OCI-LY7 (cell line): ENCODE measurements at regions not wholly inside any gene's neighbourhood (a gene's known extent, or its start where the extent isn't known, plus 50 kb on each side); places are given as distances from the start of the nearest gene placed in this dataset.

ENCODE experiments used
- BruUV-seq: library from RNA; stranded (reverse); fragments of 400-500 nt; replicated peaks from 2 replicates; lab custom pipeline; 2021; lab: Mats Ljungman, UMichigan
- CTCF ChIA-PET: fragments of 300-600 bp; sonication (Branson Sonifier 250); formaldehyde crosslinking; loops from one replicate; lab custom pipeline; 2022; ENCODE audit warnings: antibody characterized with exemption; ENCODE audit not compliant: unreplicated experiment; lab: Charles Lee
- POLR2A ChIA-PET: fragments of 300-600 bp; sonication (Branson Sonifier 250); formaldehyde crosslinking; loops from one replicate; lab custom pipeline; 2022; ENCODE audit warnings: antibody characterized with exemption; lab: Charles Lee
- DNase-seq: peaks from one replicate; pipeline ENCODE4 v3.0.0-alpha.2; 2015; ENCODE audit warnings: low spot score
- H2AFZ ChIP-seq: fragments of 200-600 bp; sonication (generic), shearing (Covaris generic); 2 replicates; pipeline ENCODE4 v1.6.1; 2014; ENCODE audit warnings: mild to moderate bottlenecking, antibody characterized with exemption, low read length, moderate library complexity
- H3K27ac ChIP-seq: fragments of 200-600 bp; sonication (generic); 2 replicates; pipeline ENCODE4 v1.5.1; 2014; ENCODE audit warnings: mixed run types, low read depth, mild to moderate bottlenecking, moderate library complexity, low read length, inconsistent platforms; ENCODE audit not compliant: poor library complexity, severe bottlenecking
- H3K36me3 ChIP-seq: fragments of 200-600 bp; sonication (generic); 2 replicates; pipeline ENCODE4 v1.6.1; 2014; ENCODE audit warnings: mild to moderate bottlenecking, antibody characterized with exemption, low read length, moderate library complexity, mixed read lengths; ENCODE audit not compliant: insufficient read depth
- H3K4me1 ChIP-seq: fragments of 200-600 bp; sonication (generic); 2 replicates; pipeline ENCODE4 v1.5.1; 2014; ENCODE audit warnings: mild to moderate bottlenecking, low read length; ENCODE audit not compliant: insufficient read depth, poor library complexity, severe bottlenecking
- H3K4me2 ChIP-seq: fragments of 200-600 bp; sonication (generic); 2 replicates; pipeline ENCODE4 v1.6.1; 2014; ENCODE audit warnings: mild to moderate bottlenecking, low read length
- H3K4me3 ChIP-seq: fragments of 200-600 bp; sonication (generic); 2 replicates; pipeline ENCODE4 v1.5.1; 2014; ENCODE audit warnings: mild to moderate bottlenecking, low read depth, low read length; ENCODE audit not compliant: poor library complexity, severe bottlenecking
- H3K79me2 ChIP-seq: fragments of 200-600 bp; sonication (generic); 2 replicates; pipeline ENCODE4 v1.6.1; 2016; ENCODE audit warnings: low read depth, mild to moderate bottlenecking, low read length, moderate library complexity, mixed read lengths; ENCODE audit not compliant: insufficient read depth
- H3K9me2 ChIP-seq: fragments of 200-600 bp; sonication (generic); 2 replicates; pipeline ENCODE4 v1.6.1; 2016; ENCODE audit warnings: mild to moderate bottlenecking, low read length, mixed read lengths; ENCODE audit not compliant: insufficient read depth
- H3K9me3 ChIP-seq: fragments of 200-600 bp; sonication (generic); 2 replicates; pipeline ENCODE4 v1.6.1; 2014; ENCODE audit warnings: mild to moderate bottlenecking, mixed run types, low read length, mixed read lengths
- H4K20me1 ChIP-seq: fragments of 200-600 bp; sonication (generic); 2 replicates; pipeline ENCODE4 v1.6.1; 2014; ENCODE audit warnings: mild to moderate bottlenecking, antibody characterized with exemption, low read length, moderate library complexity, mixed read lengths; ENCODE audit not compliant: insufficient read depth
- EZH2phosphoT487 ChIP-seq: fragments of 200-600 bp; sonication (generic); IDR thresholded peaks from 2 replicates; pipeline ENCODE4 v1.6.1; 2018; ENCODE audit warnings: low read depth, borderline replicate concordance, mild to moderate bottlenecking, mixed run types, antibody characterized with exemption, low read length, moderate library complexity, mixed read lengths
- intact Hi-C: fragments of 100-400 bp; cut with micrococcal nuclease; formaldehyde crosslinking; loops from one replicate; pipeline ENCODE4 v1.10.0; 2022; ENCODE audit not compliant: unreplicated experiment
- TF ChIP-seq, protein P1 (sequence below): fragments of 200-600 bp; sonication (generic); conservative IDR thresholded peaks from 2 replicates; pipeline ENCODE4 v1.5.1; 2014; ENCODE audit warnings: mild to moderate bottlenecking, antibody characterized with exemption, low read length, moderate library complexity, mixed read lengths

DNA sequence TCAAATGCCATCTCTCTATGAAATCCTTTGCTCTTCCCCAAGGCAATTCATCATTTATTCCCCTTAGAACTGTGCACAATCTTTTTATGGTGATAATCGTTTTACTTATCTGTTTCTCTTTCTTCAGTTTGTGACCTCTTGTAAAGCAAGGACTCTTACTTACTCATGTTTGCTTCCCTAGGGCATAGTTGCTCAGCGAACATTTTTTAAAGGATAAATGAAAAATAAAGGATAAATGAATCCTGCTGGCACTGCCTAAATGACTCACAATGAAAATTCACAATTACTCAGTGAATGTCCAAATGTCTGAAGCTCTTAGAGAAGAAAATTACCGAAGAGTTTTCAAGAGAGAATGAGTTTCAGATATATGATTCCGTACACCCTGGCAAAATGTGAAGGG, 671.7 kb downstream of the CDH11 start:
- H3K27ac ChIP-seq = no peak overlapping the region
- intact Hi-C loops = no loop called here
- TF ChIP-seq, protein P1, sequence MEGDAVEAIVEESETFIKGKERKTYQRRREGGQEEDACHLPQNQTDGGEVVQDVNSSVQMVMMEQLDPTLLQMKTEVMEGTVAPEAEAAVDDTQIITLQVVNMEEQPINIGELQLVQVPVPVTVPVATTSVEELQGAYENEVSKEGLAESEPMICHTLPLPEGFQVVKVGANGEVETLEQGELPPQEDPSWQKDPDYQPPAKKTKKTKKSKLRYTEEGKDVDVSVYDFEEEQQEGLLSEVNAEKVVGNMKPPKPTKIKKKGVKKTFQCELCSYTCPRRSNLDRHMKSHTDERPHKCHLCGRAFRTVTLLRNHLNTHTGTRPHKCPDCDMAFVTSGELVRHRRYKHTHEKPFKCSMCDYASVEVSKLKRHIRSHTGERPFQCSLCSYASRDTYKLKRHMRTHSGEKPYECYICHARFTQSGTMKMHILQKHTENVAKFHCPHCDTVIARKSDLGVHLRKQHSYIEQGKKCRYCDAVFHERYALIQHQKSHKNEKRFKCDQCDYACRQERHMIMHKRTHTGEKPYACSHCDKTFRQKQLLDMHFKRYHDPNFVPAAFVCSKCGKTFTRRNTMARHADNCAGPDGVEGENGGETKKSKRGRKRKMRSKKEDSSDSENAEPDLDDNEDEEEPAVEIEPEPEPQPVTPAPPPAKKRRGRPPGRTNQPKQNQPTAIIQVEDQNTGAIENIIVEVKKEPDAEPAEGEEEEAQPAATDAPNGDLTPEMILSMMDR = no peak
- no peak for TF ChIP-seq EZH2phosphoT487
- H4K20me1 ChIP-seq = no peaks in the 10 kb centered on the region
- no TSS peak for BruUV-seq
- no peak for DNase-seq
- POLR2A ChIA-PET = interaction anchor here (0.8 to 2.7 kb wide), 2 partner anchors 9 to 310 kb away, joined by 3 to 8 read pairs; no protein-coding TSS in a partner anchor
- H3K9me3 ChIP-seq = peaks cover 4% of the 10 kb centered on the region; the same call in 1 of the 2 replicates
- H3K4me1 ChIP-seq = peaks cover 13% of the 10 kb centered on the region
- H3K4me3 ChIP-seq = no peak overlapping the region
- no peaks in the 10 kb centered on the region for H3K9me2 ChIP-seq
- H3K36me3 ChIP-seq = no peaks in the 10 kb centered on the region; the same call in 1 of the 2 replicates
- no peaks in the 10 kb centered on the region for H3K79me2 ChIP-seq
- H2AFZ ChIP-seq = peak overlapping the region; percentile 51; the same call in 1 of the 2 replicates
- CTCF ChIA-PET = no interaction called here
- no peak overlapping the region for H3K4me2 ChIP-seq

DNA sequence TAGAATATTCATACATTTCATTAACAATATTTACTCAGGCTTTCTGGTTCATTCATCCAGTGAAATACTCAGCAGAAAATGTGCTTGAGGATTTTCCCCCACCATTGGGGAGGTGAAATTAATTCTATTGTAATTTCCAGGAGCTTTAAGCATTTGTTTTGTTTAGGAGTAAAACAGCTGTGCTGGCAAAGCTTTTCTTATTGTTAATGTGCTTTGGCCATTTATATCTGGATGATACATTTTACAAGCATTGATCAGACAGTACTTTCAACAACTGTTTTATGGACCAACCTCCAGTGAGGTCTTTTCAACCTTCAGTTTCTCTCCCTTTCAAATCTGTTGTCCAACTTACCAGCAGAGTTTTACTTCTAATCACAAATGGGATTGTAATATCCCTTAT, 672.4 kb downstream of the CDH11 start:
- H3K9me3 ChIP-seq = peaks cover 4% of the 10 kb centered on the region; the same call in 1 of the 2 replicates
- H2AFZ ChIP-seq = peak overlapping the region; percentile 51; the same call in 1 of the 2 replicates
- no peak overlapping the region for H3K4me3 ChIP-seq
- no peak overlapping the region for H3K4me2 ChIP-seq
- intact Hi-C loops = no loop called here
- no peaks in the 10 kb centered on the region for H3K9me2 ChIP-seq
- H3K79me2 ChIP-seq = no peaks in the 10 kb centered on the region
- no peak overlapping the region for H3K27ac ChIP-seq
- no peak for DNase-seq
- BruUV-seq = no TSS peak
- CTCF ChIA-PET = no interaction called here
- peaks cover 8% of the 10 kb centered on the region for H3K4me1 ChIP-seq
- H3K36me3 ChIP-seq = no peaks in the 10 kb centered on the region; the same call in 1 of the 2 replicates
- H4K20me1 ChIP-seq = no peaks in the 10 kb centered on the region
- no peak for TF ChIP-seq EZH2phosphoT487
- POLR2A ChIA-PET = interaction anchor here (2.7 kb wide), 1 partner anchor 9 kb away, joined by 8 read pairs; no protein-coding TSS in a partner anchor

DNA sequence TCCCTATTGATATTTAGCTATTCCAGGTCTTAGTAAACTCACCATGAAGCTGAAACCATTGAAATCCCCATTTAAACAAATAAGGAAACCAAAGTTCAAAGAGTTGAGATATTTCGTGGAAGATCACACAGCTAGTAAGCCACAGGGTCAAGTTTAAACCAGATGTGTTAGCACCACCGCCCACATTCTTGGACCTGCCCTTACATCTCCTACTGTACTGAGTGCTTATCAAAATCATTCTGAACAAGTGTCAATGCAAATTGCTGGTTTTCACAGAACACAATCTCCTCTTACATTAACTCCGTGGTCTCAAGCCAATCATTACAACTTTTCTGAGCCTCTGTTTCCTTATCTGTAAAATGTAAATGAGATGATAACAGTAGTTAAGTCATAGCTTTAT, 676.2 kb downstream of the CDH11 start:
- POLR2A ChIA-PET = interaction anchor here (0.6 to 0.9 kb wide), 2 partner anchors 9 to 342 kb away, joined by 3 to 4 read pairs; no protein-coding TSS in a partner anchor
- no peak for DNase-seq
- intact Hi-C loops = no loop called here
- Histone ChIP-seq H3K9me3 (peaks cover 4% of the 10 kb centered on the region; the same call in 1 of the 2 replicates), H3K9me2 (no peaks in the 10 kb centered on the region), H3K4me2 (no peak overlapping the region), H3K36me3 (no peaks in the 10 kb centered on the region; the same call in 1 of the 2 replicates), H3K27ac (no peak overlapping the region), H4K20me1 (no peaks in the 10 kb centered on the region), H3K4me1 (no peaks in the 10 kb centered on the region), H2AFZ (no peak overlapping the region), H3K79me2 (no peaks in the 10 kb centered on the region), H3K4me3 (no peak overlapping the region)
- CTCF ChIA-PET = no interaction called here
- TF ChIP-seq, protein P1 = no peak
- no peak for TF ChIP-seq EZH2phosphoT487
- BruUV-seq = no TSS peak
